Daoy (cell line): ENCODE measurements at regions not wholly inside any gene's neighbourhood (a gene's known extent, or its start where the extent isn't known, plus 50 kb on each side); places are given as distances from the start of the nearest gene placed in this dataset.

Experiments
- DNase-seq: peaks from one replicate; pipeline ENCODE4 v3.0.0-alpha.2; 2015; ENCODE audit warnings: low read depth

DNA sequence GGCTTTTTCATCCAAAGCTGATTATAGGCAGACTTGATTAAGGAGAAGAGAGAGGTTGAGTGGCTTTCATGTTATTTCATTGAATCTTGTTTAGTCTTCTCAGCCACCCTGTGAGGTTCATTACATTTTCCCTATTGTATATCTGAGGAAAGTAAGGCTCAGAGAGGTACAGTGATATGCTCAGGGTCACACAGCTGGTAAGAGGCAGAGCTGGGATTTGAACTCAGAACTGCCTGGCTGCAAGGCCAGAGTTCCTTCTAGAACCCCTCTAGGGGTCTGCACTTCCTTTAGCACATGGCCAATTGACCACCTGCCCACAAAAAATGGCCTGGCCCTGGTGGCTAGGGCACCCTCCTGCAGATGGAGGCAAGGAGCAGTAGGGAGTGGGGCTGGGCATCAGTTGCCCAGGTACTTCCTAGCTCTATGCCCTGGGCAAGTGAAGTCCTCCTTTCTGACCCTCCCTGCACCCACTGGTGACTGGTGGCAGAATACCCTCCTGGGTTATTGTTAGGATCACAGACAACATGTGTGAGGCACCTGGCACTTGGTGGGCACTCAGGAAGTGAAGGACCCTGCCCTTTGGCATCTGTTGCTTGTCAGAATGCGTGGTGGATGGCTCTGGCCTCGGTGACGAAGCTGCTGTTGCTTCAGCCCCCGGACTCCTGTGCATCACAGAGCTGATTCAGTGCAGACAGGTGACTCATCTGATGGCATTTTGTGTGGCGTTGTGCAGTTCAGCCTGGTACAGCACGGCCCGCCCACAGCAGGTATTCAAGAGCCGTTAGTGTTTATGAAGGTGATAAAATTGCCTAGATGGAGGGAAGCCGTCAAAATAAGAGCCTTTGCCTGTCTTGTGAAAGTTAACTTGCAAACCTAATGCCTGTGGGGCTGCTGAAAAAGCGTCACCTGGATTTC, 115.8 kb downstream of the SLC25A47 start:
- peak; percentile 98 for DNase-seq

DNA sequence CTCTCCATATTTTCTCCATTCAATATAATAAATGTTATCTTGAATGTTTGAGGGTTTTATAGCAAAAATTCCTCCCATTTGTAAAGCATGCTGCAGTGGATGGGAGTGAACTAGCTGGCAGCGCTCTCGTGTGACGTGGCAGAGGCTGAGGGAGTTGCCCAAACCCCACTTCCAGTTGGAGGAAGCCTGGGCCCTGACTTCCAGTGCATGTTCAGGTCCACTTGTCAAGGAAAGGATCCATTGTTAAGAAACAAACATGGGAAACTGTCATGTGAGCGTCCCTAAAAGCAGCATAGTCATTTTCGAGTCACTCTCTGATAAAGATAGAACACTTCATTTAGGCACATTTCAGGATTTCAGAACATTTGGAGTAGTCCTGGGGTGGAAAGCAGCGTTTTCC, 116.6 kb downstream of the SLC25A47 start:
- DNase-seq = peak; percentile 87

DNA sequence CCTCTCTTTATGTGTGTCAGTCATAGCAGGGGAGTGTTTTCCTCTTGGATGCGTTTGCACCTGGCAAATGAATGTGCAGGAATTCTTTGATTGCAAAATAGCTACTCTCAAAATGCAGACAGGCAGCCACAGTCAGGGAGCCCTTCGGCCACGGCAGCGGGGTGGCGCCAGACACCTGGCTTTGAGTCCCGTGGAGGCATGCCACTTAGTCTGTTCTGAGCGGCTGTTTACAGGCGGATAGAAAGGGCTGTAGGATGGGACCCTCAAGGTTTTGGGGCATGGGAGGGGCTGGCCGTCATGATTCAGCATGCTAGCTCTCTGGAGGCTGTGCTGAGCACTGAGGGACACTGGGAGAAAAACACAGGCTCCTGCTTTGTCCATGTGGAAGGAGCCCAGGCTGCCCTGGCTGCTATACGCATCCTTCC, 117.1 kb downstream of the SLC25A47 start:
- DNase-seq = peak; percentile 94

DNA sequence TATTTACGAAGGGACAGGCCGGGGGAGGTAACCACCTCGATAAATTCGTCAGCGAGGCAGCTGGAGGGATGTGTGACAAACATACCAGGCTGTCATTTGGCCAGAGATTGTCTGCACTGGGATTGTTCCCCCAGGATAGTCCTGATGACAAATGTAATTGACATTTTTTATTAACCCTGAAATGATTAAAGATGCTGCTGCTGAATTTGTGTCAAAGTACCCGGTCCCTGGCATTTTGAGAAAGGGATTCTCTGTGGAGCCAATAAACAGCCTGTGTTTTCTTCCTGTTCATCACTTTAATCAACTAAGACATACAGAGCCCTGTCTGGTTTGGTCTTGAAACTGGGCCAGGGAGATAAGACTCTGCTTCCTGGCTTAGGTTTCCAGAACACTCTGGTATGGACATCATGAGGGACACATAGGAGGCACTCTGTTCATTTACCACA, 117.6 kb downstream of the SLC25A47 start:
- peak; percentile 60 for DNase-seq

DNA sequence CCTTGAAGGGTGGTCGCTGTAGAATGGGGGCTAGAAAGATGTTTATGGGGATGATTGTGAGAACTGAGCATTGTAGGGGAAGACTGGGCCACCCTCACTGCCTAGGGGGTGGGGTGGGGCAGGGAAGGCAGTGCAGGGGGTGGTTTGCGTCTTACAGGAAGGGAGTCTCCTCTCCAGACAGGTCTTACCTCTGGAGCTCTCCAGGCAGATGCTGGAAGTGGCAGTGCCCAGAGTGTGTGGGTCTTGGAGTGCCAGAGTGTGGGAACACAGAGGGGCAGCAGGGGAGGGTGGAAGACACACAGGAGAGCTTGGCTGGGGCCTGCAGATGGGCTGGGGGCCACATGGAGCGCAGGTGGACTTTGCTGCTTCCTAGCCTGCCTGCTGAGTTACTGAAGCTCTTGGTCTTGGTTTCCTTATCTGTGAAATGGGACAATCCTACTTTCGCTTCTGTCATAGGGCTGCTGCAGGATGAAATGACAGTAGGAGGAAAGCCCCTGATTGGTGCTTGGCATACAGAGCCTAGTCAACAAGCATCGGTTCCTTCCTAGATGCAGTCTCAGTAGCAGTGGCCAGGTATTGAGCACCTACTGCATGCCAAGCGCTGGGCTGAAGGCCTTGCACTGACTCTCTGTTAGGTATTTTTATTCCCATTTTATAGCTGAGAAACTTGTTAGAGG, 118.3 kb downstream of the SLC25A47 start:
- no peak for DNase-seq

DNA sequence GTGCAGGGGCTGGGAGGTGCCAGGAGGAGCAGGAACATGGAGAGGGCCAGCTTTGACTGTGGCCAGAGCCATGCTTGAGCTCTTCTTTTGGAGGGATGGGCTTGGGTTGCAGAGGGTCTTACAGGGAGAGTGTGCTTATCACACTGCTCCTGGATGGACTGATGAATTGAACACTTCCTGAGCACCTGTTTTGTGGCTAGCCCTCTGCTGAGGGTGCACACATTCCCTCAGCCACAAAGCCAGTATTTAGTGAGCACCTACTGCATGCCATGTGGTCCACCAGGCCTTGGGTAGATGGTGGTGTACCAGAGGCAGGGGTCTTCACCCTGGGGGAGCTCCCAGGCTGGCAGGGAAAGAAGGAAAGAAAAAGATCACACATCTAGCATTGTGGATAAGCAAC, 118.9 kb downstream of the SLC25A47 start:
- DNase-seq = no peak

DNA sequence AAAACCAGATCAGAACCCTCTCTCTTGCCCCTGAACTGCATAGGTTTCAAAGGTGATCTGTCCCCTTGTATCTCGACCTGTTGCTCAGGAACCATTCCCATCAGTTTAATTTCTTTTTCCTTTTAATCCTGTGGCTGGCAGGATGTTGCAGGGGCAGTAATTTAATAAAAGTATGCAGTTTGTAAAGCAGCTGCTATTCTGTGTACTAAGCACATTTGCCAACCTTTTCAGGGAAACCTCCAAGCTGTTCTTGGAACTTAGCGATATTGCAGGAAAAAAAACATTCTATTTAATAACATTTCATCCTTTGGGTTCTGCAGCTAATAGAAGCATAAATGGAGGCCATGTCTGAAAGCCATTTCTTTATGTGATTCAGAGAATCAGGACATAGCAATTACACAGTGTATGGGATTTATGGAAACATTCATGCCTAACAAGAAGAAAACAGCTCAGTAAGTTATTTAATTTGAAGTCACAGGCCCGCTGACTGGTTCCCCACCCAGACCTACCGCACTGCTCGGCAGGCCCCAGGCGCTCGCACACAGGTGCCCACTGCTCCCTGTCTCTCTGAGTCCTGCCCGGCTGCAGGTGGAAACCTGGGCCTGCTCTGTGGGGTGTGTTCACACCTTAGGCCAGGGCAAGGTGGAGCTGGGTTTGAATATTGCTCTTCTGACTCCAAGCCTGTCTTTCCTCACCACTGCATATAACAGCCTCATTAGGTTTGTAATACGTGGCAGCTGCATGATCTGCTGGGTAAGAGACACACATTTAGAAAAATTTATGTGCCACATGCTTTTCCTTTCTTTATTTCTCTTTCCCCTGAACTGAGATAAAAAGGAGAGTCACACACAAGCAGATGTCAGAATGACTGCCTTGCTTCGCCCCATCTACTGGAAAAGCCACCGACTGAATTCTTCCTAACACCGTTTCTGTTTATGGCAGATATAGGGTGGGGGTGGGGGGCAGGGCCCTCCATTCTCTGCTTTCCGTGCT, 119.7 kb downstream of the SLC25A47 start:
- DNase-seq = no peak

DNA sequence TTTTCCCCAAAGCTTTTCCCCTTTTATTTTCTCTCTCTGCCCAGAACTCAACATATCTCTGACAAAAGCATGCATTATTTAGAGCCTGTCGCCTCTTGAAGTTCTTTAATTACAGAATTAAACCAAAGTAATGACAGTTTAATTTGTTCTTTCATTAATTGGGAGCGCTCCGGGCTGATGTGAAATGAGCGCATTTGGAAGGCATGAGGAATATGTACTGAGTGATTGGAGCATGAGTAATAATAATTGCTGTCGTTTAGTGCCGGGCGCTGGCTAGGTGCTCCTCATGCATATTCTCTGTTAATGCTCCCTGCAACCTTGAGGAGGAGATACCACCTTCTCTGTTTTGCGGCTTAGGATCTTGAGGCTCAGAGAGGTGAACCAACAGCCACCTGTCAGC, 120.5 kb downstream of the SLC25A47 start:
- peak; percentile 78 for DNase-seq

DNA sequence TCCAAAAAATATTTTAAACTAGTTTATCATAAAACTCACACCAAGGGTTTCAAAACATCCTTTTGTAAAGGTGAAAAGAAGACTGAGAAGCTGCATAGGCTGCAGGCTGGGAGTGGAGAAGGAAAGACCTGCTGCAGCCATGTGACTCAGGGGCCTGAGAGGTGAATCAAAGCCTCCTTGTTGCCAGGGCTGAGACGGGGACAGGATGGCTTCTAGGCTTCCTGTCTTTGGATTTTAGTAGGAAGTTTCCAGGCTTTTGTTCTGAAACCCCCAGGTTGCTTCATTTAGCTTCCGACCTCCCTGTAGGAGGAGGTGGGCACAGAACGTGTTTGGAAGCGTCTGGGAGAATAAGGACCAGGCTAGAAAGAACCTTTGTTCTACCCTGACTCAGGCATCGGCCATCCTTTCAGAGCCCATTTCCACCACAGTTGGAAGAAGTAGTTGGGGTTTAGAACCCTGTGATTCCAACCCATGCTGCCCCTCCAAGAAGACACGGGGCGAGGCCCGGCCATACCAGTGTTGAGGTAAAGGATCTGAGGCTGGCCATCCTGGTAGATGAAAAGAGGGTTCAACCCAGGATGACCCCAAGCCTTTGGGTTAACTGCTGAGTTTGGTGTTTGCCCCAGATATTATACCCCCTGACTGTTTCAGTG, 122.4 kb downstream of the SLC25A47 start:
- DNase-seq = no peak

DNA sequence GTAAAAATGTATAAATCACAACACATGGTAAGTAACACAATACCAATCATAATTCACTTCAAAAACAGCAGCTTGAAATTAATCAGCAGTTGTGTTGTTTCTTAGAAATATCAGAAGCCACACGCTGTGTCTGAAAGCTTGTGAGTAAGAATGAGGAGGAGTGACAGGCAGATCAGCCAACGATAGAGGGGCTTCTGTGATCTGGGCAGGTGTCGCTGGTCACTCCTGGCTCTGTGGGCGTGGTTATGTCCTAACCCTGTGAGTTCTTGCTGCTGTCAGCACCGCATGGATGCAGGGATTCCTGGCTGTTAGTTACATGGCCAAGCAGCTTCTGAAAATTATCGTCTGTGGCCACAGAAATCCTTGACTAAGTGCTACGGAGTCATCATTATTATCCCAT, 123.4 kb downstream of the SLC25A47 start:
- peak; percentile 59 for DNase-seq

DNA sequence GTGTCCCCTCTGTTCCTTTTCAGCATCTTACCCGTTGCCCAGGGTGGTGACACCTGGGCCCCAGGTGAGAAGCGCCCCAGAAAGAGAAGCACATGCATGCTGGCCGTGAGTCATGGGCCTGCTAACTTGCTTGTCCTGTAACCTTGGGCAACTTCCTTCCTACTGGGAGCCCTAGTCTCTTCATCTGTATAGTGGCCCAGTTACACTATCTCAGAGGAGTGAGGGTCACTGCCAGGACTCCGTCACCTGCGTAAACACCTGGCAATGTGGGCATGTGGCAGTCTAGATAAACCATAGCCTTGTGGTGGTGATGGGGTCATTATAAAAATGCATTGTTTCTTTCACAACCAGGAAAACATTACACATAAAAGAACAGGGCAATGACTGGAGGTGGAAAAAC, 125.2 kb downstream of the SLC25A47 start:
- no peak for DNase-seq

DNA sequence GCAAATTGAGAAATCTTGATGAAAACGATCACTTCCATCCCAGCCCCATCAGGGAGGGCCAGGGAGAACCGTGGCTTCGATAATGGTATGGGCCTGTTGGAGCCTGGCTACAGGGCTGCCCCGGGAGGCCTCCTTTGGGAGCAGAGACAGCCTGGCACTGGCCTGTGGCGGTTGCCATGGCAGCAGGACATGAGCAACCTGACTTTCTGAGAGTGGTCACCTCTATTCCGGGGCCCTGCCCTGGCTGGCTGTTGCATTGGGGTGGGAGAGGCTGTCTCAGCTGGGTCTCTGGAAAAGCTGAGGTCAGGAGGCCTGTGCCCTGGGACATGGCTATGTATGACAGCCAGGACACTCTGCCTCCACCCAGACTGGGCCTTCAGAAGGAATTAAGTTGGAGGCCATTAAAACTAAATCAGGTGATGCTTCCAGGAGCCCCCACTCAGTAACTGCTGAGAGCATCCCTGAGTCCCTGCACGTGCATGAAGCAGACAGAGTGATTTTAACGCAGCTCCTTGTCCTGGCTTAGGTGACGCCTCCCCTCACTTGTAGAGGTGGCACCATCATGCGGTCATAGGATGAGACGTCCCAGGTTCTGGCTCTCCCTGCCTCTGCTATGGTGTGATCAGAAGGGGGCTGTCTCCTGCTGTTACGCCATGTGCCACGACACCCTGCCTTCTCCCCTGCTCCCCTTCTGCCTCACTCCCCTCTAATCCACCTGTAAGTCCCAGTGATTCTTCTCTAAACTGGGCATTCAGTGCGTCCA, 126.3 kb downstream of the SLC25A47 start:
- no peak for DNase-seq

DNA sequence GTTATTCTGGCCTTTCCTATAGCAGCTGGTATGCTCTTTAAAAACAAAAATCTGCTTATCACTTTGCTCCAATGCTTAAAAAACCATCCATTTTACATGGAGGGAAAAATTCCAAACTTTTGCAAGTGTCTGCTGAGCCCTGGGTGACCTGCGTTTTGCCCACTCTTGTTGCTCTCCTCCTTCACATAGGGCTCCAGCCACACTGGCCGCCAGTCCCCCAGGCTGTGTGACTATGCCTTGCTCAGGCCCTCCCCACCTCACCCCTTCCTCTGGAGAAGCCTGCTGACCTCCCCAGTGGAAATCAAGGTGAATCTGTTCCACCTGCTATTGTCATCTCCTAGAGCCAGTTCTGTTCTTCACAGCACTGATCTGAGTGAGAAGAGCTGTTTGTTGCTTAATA, 126.9 kb downstream of the SLC25A47 start:
- DNase-seq = no peak

DNA sequence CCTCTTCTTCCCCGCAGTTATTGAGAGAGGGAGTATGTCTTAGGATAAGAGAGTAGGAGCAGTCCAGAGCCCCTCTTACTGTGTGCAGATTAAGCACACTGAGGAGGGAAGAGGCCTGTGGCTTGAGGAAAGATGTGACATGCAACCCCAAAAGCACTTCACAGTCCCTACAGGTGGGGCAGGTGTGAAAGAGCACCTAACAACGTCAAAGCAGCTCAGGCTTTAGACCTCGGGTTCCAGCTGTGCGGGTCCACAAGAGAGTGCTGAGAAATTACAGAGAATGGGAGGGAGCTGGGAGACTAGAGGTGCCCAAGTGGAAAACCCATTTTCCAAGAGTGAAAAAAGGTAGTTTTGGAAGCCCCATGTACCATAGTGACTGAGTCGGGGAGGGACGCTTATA, 127.6 kb downstream of the SLC25A47 start:
- DNase-seq = no peak

DNA sequence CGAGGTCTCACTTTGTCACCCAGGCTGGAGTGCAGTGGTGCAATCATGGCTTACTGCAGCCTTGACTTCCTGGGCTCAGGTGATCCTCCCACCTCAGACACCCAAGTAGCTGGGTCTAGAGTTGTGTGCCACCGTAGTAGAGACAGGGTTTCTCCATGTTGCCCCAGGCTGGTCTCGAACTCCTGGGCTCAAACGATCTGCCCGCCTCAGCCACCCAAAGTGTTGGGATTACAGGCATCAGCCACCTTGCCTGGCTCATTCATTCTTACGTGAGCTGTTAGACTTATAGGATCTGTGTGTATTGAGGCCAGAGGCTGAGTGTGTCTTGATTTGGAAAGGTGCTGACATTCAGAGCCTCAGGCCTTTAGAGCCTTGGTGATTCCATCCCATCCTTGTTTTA, 128.1 kb downstream of the SLC25A47 start:
- DNase-seq = no peak

DNA sequence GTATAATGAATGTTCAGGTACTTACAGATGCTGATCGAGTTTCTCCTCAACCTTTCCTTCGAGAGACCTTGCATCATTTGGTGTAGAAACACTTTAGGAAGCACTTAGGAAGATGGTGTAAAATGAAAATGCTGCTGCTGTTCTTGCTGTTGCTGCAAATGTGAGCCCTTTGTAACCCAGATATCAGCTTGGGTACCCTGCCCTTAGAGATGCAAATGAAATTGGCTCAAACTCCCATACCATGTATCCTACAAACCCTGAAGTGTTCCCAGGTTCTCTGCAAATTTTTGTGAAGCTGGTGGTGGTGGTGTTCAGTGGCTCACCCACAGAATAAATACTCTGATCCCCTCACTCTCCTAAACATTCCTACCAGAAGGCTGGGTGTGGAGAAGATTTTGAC, 130.8 kb downstream of the SLC25A47 start:
- no peak for DNase-seq

DNA sequence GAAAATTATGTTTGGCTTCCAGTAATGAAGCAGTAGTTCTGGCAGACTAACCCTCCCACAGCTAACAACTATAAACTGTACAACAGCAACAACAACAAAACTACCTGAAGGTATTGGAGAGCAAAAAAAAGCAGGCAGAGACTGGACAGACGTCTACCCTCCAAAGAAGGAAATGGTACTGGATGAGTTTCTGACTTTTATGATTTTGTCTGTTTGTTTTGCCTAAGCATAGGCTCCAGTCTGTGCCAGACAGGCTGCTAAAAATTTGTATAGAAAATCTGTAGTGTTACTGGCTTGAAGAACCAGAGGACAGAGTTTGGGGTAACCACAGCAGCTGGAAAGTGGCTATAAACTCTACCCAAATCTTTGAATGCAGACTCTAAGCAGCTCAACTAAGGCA, 131.3 kb downstream of the SLC25A47 start:
- DNase-seq = no peak

DNA sequence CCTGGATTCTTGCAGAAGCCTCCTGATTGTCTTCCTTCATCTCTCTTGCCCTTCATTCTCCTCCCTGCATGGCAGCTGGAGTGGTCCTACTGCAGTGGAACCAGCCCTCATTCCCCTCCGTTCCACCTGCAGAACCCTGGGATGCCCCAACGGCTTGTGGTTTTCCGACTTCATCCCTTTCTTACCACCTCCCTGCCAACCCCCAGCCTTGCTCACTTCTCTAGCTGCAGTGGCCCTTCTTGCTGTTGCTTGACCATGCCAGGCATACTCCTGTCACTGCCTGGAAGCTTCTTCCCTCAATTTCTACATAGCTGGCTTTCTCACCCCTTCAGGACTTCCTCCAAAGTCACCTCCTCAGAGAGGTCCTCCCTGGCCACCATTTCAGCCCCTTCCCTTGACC, 123.3 kb downstream of the BEGAIN start:
- DNase-seq = no peak

DNA sequence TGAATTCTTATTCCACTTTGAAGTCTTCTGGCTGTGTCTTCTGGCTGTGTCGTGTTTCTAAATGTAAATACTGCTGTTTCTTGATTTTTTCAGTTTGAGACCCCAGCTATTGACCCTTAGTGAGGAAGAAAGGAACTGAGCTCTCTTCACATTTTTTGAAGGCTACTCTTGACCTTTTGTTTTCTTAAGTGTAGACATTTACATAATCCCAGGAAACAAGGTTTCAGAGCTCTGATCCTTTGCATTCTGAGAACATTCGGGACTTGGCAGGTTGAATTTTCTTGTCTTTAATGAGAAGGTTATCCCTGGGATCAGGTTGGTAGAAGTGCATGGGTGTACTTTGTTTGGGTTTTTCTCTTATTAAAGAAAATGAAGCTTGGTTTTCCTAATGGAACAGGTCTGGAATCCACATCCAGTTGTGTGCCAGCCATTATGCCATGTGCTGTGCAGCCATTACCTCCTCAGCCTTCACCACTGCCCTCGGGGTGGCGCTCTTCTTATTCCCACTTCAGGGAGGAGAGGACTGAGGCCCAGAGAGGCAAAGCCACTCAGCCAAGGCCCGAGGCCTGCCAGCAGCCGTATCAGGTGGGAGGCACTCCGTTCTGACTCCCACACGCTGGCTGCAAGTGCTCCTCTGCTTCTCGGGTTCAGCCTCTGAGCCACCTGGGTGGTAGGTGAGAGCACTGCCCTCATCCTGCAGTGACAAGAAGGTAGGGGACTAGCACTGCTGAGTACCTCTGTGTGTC, 120.9 kb downstream of the BEGAIN start:
- no peak for DNase-seq
